Omental fat pad (tissue), 3 donors: ENCODE measurements at regions not wholly inside any gene's neighbourhood (a gene's known extent, or its start where the extent isn't known, plus 50 kb on each side); places are given as distances from the start of the nearest gene placed in this dataset.

Experiments used
- ATAC-seq: fragments of 150-250 bp; one replicate; pipeline ENCODE4 v1.9.1; 2016; ENCODE audit warnings: mild to moderate bottlenecking, moderate library complexity; ENCODE audit not compliant: low FRiP score
- DNase-seq: peaks from one replicate; pipeline ENCODE4 v3.0.0-alpha.2; 2019; ENCODE audit warnings: low spot score
- CTCF ChIP-seq, 3 donors: fragments of 450-650 bp; IDR thresholded peaks; one replicate each; pipeline ENCODE4 v1.5.1; 2016 to 2017; ENCODE audit warnings: antibody characterized with exemption in 3 of 3, mild to moderate bottlenecking in 3 of 3, moderate library complexity in 2 of 3

- TF ChIP-seq CTCF (IDR thresholded peaks at IDR 0.05), result no peak
- DNase-seq (no peak), ATAC-seq (no peak)
Observed at GRCh38 chr11:79794484-79795393, 353.9 kb upstream of the TENM4 start.

DNA sequence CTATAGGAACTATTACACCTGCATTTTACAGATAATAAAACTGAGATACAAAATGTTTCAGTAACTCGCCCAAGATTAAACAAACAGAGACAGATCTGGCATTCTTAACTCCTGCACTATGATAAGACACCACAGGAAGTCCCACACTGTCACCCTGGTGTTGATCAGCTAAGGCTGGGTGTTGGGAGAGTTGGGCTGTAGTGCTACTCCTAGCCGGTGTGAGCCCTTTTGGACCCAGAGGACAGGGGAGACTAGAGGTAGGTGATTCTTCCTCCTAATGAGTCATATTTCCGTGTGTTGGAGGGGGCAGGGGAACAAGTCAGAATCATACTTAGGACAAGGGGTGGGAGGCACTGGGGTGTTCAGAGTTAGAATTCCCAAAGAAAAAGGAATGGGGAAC is 353.2 kb upstream of the TENM4 start:
- no peak for DNase-seq
- no peak for ATAC-seq

GRCh38 chr11:79786961-79787360 is 346.1 kb upstream of the TENM4 start:
- no peak for TF ChIP-seq CTCF (IDR thresholded peaks at IDR 0.05)
- DNase-seq, result no peak
- no peak for ATAC-seq

More for the DNA sequence above, 353.2 kb upstream of the TENM4 start:
- no peak for TF ChIP-seq CTCF (IDR thresholded peaks at IDR 0.05)

- no peak for TF ChIP-seq CTCF (IDR thresholded peaks at IDR 0.05)
- ATAC-seq, result no peak
- no peak for DNase-seq
Observed at GRCh38 chr11:79783833-79784232, 343.0 kb upstream of the TENM4 start.

- DNase-seq (no peak), ATAC-seq (no peak)
- no peak for TF ChIP-seq CTCF (IDR thresholded peaks at IDR 0.05)
Observed at GRCh38 chr11:79768343-79768742, 327.5 kb upstream of the TENM4 start.

DNA sequence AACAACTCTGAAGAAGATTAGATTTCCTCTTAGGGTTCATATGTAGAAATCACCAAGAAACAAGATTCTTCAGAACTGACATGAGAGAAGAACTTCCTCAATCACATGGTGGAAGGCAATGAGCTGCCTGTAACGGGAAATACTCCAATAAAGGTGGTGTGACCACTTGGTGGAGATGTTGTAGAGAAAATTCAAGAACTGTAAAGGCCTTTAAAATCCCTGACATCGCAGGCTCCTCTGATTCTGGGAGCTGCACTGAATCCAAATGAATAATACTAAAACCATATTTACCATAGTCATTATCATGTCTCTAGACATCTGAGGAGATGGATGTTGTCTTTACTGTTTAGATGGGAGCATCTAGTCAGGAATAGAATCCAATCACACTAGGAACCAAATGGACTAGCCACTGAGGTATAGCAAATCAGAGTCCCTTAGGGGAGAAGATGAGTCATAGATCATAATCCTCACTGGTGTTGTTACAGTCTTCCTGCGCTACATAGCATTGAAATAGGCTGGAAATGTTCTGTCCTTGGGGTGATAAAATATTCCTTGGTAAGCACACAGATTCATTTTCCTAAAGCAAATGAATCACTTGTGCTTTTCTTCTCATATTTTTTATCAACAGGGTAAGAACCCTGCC is 321.6 kb upstream of the TENM4 start:
- DNase-seq, result no peak
- no peak for TF ChIP-seq CTCF (IDR thresholded peaks at IDR 0.05)
- no peak for ATAC-seq
